IPS-15b (cell line): ENCODE measurements at regions not wholly inside any gene's neighbourhood (a gene's known extent, or its start where the extent isn't known, plus 50 kb on each side); places are given as distances from the start of the nearest gene placed in this dataset.
"Not testable (repeated sequence)": the region's sequence is repeated elsewhere in the genome, so short reads cannot be mapped to it uniquely, and the experiment has no call there.

Experiments used
- H3K27me3 ChIP-seq: one replicate; pipeline ENCODE4 v1.6.1; 2013; ENCODE audit warnings: low read length; ENCODE audit not compliant: control insufficient read depth, insufficient read depth
- H3K36me3 ChIP-seq: one replicate; pipeline ENCODE4 v1.6.1; 2013; ENCODE audit warnings: low read length; ENCODE audit not compliant: control insufficient read depth, insufficient read depth
- H3K4me1 ChIP-seq: one replicate; pipeline ENCODE4 v1.6.1; 2013; ENCODE audit warnings: mild to moderate bottlenecking, low read length; ENCODE audit not compliant: control insufficient read depth, insufficient read depth
- H3K4me3 ChIP-seq: one replicate; pipeline ENCODE4 v1.5.1; 2013; ENCODE audit warnings: low read depth, low read length
- H3K9ac ChIP-seq: one replicate; pipeline ENCODE4 v1.6.1; 2013; ENCODE audit warnings: low read depth, mild to moderate bottlenecking, low read length
- H3K9me3 ChIP-seq: one replicate; pipeline ENCODE4 v1.6.1; 2013; ENCODE audit warnings: mild to moderate bottlenecking, low read length; ENCODE audit not compliant: control insufficient read depth, insufficient read depth

- Histone ChIP-seq H3K27me3 (no peaks in the 10 kb centered on the region), H3K4me3 (no peak overlapping the region), H3K9me3 (no peaks in the 10 kb centered on the region), H3K9ac (no peak overlapping the region), H3K4me1 (no peaks in the 10 kb centered on the region), H3K36me3 (no peaks in the 10 kb centered on the region)
These were observed 112.0 kb upstream of the NDUFV2 start for GRCh38 chr18:8990276-8991031.

DNA sequence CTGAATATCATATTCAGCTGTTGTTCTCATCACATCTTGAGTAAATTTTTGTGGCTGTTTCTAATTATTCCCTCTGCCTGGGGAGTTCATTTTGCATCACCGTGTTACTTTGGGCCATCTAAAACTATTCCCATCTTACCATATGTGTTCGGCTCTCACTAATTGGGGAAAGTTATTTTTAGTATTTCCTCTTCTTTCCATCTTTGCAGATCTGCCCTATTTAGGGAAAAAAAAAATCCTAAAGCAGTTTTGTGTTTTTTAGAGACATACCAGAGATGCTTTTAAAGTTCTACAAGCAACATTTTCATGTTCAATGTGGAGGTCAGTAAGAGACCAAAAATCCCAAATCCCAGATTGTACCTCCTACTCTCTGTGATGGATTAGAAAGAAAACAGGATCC, 111.3 kb upstream of the NDUFV2 start:
- Histone ChIP-seq H3K9ac (no peak overlapping the region), H3K4me3 (no peak overlapping the region), H3K9me3 (no peaks in the 10 kb centered on the region), H3K27me3 (no peaks in the 10 kb centered on the region), H3K4me1 (no peaks in the 10 kb centered on the region), H3K36me3 (no peaks in the 10 kb centered on the region)

- not testable (repeated sequence) for H3K36me3 ChIP-seq, H3K9me3 ChIP-seq, H3K4me1 ChIP-seq, H3K9ac ChIP-seq, H3K4me3 ChIP-seq, H3K27me3 ChIP-seq
These were observed 110.0 kb upstream of the NDUFV2 start for GRCh38 chr18:8992500-8992899.

GRCh38 chr18:8994603-8995002, 107.9 kb upstream of the NDUFV2 start:
- Histone ChIP-seq H3K9me3 (no peaks in the 10 kb centered on the region), H3K9ac (no peak overlapping the region), H3K4me3 (no peak overlapping the region), H3K4me1 (no peaks in the 10 kb centered on the region), H3K27me3 (no peaks in the 10 kb centered on the region), H3K36me3 (no peaks in the 10 kb centered on the region)

DNA sequence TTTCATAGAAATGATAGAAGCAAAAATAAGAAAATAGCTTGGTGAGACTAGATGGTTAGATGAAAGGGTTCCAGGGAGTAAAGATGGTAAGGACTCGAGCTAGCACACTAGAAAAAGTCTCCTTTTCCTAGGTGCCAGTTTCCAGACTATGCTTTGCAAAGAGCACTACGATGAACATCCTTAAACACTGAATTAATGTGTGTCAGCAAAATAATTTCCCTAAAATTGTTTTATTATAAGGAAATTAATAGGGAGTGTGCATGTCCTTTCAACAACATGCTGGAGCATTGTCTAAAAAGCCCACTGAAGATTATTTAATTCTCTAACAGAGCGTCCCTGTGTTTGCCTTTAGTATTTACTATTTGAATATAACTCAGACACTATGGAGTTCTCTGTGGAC, 107.4 kb upstream of the NDUFV2 start:
- H3K4me1 ChIP-seq = no peaks in the 10 kb centered on the region
- no peaks in the 10 kb centered on the region for H3K36me3 ChIP-seq
- no peaks in the 10 kb centered on the region for H3K9me3 ChIP-seq
- no peak overlapping the region for H3K9ac ChIP-seq
- H3K4me3 ChIP-seq = no peak overlapping the region
- no peaks in the 10 kb centered on the region for H3K27me3 ChIP-seq

DNA sequence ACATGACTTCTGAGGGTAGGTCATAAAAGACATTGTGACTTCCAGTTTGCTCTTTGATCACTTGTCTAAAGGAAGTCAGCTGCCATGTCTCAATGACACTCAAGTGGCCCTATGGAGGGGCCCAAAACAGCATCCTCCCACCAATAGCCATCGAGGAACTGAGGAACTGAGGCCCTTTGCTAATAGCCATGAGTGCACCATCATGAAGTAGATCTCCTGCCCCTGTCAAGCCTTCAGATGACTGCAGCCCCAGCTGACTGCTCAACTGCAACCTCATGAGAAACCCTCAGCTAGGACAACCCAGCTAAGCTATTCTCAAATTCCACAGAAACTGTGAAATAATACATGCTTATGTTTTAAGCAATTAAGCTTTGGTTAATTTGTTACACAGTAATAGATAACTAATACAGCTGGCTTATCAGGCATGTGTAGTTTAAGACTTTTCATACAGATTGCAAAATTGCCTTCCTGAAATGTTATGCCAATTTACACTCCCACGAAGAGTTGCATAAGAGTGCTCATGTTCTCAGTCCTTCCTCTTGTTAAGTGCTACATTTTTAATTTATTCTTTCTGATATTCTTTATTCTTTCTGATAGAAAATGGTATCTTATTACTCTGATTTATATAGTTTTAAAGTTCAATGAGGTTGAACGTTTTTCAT, 105.6 kb upstream of the NDUFV2 start:
- no peaks in the 10 kb centered on the region for H3K36me3 ChIP-seq
- no peak overlapping the region for H3K9ac ChIP-seq
- no peaks in the 10 kb centered on the region for H3K4me1 ChIP-seq
- H3K4me3 ChIP-seq = no peak overlapping the region
- H3K27me3 ChIP-seq = no peaks in the 10 kb centered on the region
- H3K9me3 ChIP-seq = no peaks in the 10 kb centered on the region

- H3K9ac ChIP-seq = no peak overlapping the region
- H3K27me3 ChIP-seq = no peaks in the 10 kb centered on the region
- no peak overlapping the region for H3K4me3 ChIP-seq
- H3K36me3 ChIP-seq = no peaks in the 10 kb centered on the region
- no peaks in the 10 kb centered on the region for H3K9me3 ChIP-seq
- no peaks in the 10 kb centered on the region for H3K4me1 ChIP-seq
These were observed 104.9 kb upstream of the NDUFV2 start for GRCh38 chr18:8997634-8998033.

DNA sequence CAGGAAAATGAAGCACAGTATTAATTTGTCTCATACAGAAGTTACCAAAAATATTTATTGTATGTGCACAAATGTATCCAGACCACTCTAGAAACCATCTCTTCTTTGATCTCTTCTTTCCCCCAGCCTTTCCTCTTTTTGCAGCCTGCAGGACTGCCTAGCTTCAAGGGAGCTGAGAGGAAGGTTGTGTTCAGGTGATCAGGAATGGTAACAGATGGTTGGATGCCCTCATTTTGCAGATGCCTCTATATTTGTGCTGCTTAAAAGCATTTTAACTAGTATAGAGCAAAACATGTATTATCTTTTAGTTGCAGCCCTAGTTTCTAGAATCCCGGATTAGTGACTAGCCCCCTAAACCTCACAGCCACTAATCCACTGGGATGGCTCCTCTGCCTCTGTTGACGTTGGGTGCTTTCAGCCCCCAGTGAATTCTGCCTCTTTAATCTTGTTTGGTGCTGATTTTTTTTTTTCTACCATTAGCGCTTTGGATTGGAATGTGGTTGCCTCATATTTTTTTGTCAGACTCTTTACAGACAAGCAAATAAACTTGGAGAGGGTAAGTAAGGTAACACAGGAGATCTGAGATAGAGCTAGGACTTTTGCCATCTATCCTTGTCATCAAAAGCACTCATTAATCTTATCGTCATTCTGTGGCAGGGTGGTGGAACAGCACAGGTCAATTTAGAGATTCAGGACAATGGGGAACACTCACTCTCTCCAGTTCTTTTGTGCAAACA, 103.8 kb upstream of the NDUFV2 start:
- H3K9me3 ChIP-seq = no peaks in the 10 kb centered on the region
- H3K9ac ChIP-seq = no peak overlapping the region
- no peak overlapping the region for H3K4me3 ChIP-seq
- no peaks in the 10 kb centered on the region for H3K4me1 ChIP-seq
- no peaks in the 10 kb centered on the region for H3K36me3 ChIP-seq
- no peaks in the 10 kb centered on the region for H3K27me3 ChIP-seq

- H3K4me1 ChIP-seq = no peaks in the 10 kb centered on the region
- no peaks in the 10 kb centered on the region for H3K9me3 ChIP-seq
- H3K27me3 ChIP-seq = no peaks in the 10 kb centered on the region
- H3K4me3 ChIP-seq = no peak overlapping the region
- H3K36me3 ChIP-seq = no peaks in the 10 kb centered on the region
- no peak overlapping the region for H3K9ac ChIP-seq
These were observed 102.6 kb upstream of the NDUFV2 start for GRCh38 chr18:8999872-9000271.

GRCh38 chr18:9000733-9001132, 101.8 kb upstream of the NDUFV2 start:
- Histone ChIP-seq H3K9ac (no peak overlapping the region), H3K9me3 (no peaks in the 10 kb centered on the region), H3K4me3 (no peak overlapping the region), H3K36me3 (no peaks in the 10 kb centered on the region), H3K4me1 (no peaks in the 10 kb centered on the region), H3K27me3 (no peaks in the 10 kb centered on the region)

DNA sequence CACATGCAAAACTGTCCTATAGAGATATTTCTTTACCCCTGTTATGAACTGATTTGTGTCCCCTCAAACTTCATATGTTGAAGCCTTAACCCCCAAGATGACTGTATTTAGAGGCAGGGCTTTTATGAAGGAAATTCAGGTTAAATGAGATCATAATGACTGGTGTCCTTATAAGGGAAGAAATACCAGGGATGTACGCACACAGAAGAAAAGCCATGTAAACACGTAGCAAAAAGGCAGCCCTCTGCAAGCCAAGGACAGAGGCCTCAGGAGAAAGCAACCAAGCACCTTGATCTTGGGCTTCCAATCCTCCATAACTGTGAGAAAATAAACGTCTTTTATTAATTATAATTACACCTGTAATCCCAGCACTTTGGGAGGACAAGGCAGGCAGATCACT, 101.3 kb upstream of the NDUFV2 start:
- no peak overlapping the region for H3K4me3 ChIP-seq
- H3K36me3 ChIP-seq = no peaks in the 10 kb centered on the region
- no peaks in the 10 kb centered on the region for H3K4me1 ChIP-seq
- H3K9me3 ChIP-seq = no peaks in the 10 kb centered on the region
- H3K9ac ChIP-seq = no peak overlapping the region
- no peaks in the 10 kb centered on the region for H3K27me3 ChIP-seq
